AG09319 (cell line): ENCODE measurements at regions not wholly inside any gene's neighbourhood (a gene's known extent, or its start where the extent isn't known, plus 50 kb on each side); places are given as distances from the start of the nearest gene placed in this dataset.

Source experiments
- DNase-seq: peaks from one replicate; pipeline ENCODE4 v3.0.0-alpha.2; 2010; ENCODE audit warnings: low read depth; ENCODE audit errors: extremely low read depth
- CTCF ChIP-seq: IDR thresholded peaks from 2 replicates; pipeline ENCODE4 v1.5.1; 2011; ENCODE audit warnings: low read depth, mild to moderate bottlenecking, inconsistent platforms, low read length, moderate library complexity

GRCh38 chr2:181114021-181114420 is 133.6 kb downstream of the UBE2E3 start:
- DNase-seq, result no peak

GRCh38 chr2:181116261-181116660 is 135.9 kb downstream of the UBE2E3 start:
- TF ChIP-seq CTCF, result no peak
- no peak for DNase-seq

More at GRCh38 chr2:181114021-181114420, 133.6 kb downstream of the UBE2E3 start:
- no peak for TF ChIP-seq CTCF

GRCh38 chr2:181117206-181117925 is 137.0 kb downstream of the UBE2E3 start:
- TF ChIP-seq CTCF, result no peak
- DNase-seq, result no peak

- no peak for DNase-seq
- no peak for TF ChIP-seq CTCF
Observed at GRCh38 chr2:181120625-181121024, 140.2 kb downstream of the UBE2E3 start.

- no peak for TF ChIP-seq CTCF
- no peak for DNase-seq
Observed at GRCh38 chr2:181121996-181122395, 141.6 kb downstream of the UBE2E3 start.

- no peak for DNase-seq
- TF ChIP-seq CTCF, result no peak
Observed at GRCh38 chr2:181122601-181123000, 142.2 kb downstream of the UBE2E3 start.

- TF ChIP-seq CTCF, result no peak
- no peak for DNase-seq
Observed at GRCh38 chr2:181123798-181124231, 143.4 kb downstream of the UBE2E3 start.
